ENCODE measurements at regions not wholly inside any gene's neighbourhood (a gene's known extent, or its start where the extent isn't known, plus 50 kb on each side); places are given as distances from the start of the nearest gene placed in this dataset.

- TF ChIP-seq, protein P1, sequence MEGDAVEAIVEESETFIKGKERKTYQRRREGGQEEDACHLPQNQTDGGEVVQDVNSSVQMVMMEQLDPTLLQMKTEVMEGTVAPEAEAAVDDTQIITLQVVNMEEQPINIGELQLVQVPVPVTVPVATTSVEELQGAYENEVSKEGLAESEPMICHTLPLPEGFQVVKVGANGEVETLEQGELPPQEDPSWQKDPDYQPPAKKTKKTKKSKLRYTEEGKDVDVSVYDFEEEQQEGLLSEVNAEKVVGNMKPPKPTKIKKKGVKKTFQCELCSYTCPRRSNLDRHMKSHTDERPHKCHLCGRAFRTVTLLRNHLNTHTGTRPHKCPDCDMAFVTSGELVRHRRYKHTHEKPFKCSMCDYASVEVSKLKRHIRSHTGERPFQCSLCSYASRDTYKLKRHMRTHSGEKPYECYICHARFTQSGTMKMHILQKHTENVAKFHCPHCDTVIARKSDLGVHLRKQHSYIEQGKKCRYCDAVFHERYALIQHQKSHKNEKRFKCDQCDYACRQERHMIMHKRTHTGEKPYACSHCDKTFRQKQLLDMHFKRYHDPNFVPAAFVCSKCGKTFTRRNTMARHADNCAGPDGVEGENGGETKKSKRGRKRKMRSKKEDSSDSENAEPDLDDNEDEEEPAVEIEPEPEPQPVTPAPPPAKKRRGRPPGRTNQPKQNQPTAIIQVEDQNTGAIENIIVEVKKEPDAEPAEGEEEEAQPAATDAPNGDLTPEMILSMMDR (IDR thresholded peaks at IDR 0.05; ENCODE audit: poor library complexity): no peak
- no peak for TF ChIP-seq EZH2phosphoT487 (IDR thresholded peaks at IDR 0.05; ENCODE audit: low read depth, severe bottlenecking, unreplicated experiment)
Observed at GRCh38 chrX:125170459-125170858, 149.2 kb upstream of the TEX13C start.

All from hepatocyte (in vitro differentiated cells).